K562 (cell line): ENCODE measurements at regions not wholly inside any gene's neighbourhood (a gene's known extent, or its start where the extent isn't known, plus 50 kb on each side); places are given as distances from the start of the nearest gene placed in this dataset.

Experiments used
- ATAC-seq: fragments of 200-7000 bp; cut with Tn5 transposase; 3 replicates; pipeline ENCODE4 v1.9.1; 2020; ENCODE audit warnings: moderate library complexity
- BruUV-seq: library from RNA; stranded (reverse); fragments of 400-500 nt; replicated peaks from 2 replicates; lab custom pipeline; 2021; lab: Mats Ljungman, UMichigan
- CTCF ChIA-PET: fragments of 300-600 bp; formaldehyde crosslinking; extraction: SDS; loops from one replicate; lab custom pipeline; 2021; ENCODE audit warnings: low intra/inter-chr PET ratio; lab: Yijun Ruan, JAX
- POLR2A ChIA-PET: fragments of 300-600, 350-650 bp; sonication (Branson Sonifier 250); formaldehyde crosslinking; extraction: SDS; loops from one replicate; lab custom pipeline; 2021; ENCODE audit warnings: antibody characterized with exemption, inconsistent platforms; lab: Yijun Ruan, JAX
- DNase-seq, 4 experiments: peaks; one replicate each; pipeline versions ENCODE4 v3.0.0 to v3.0.0-alpha.2; 2011 to 2018; ENCODE audit warnings: low spot score in 3 of 4, mixed read lengths in 3 of 4; ENCODE audit errors: extremely low read depth in 1 of 4
- FAIRE-seq: peaks from 2 replicates; lab custom pipeline; 2011; peaks lifted over from hg19 to GRCh38; lab: Jason Lieb, UNC
- H2AFZ ChIP-seq: 2 replicates; pipeline ENCODE4 v1.6.0; 2011; ENCODE audit warnings: low read depth, low read length, control low read depth, inconsistent platforms
- H3K27ac ChIP-seq: fragments of 200-600 bp; 3 replicates; pipeline ENCODE4 v1.8.0; 2011; ENCODE audit warnings: low read depth, mild to moderate bottlenecking, control low read depth, inconsistent platforms, low read length, moderate library complexity, mixed read lengths; ENCODE audit errors: extremely low read depth
- H3K27me3 ChIP-seq, 2 experiments: fragments of 300-600 bp in 1 of 2; 2 replicates in 1 of 2; 3 replicates in 1 of 2; pipeline versions ENCODE4 v1.6.0 to v1.8.0; 2011; ENCODE audit warnings: inconsistent platforms in 2 of 2, low read length in 2 of 2, mild to moderate bottlenecking in 1 of 2, mixed read lengths in 1 of 2, moderate library complexity in 1 of 2; ENCODE audit not compliant: control insufficient read depth in 2 of 2, insufficient read depth in 2 of 2
- H3K36me3 ChIP-seq: fragments of 300-600 bp; 3 replicates; pipeline ENCODE4 v1.8.0; 2011; ENCODE audit warnings: mild to moderate bottlenecking, low read length, inconsistent platforms; ENCODE audit not compliant: control insufficient read depth, insufficient read depth
- H3K4me1 ChIP-seq, 2 experiments: fragments of 200-600 bp in 1 of 2; replicated peaks in 1 of 2; 2 replicates in 1 of 2; 3 replicates in 1 of 2; pipeline versions ENCODE4 v1.5.1 to v1.8.0; 2011; ENCODE audit warnings: inconsistent platforms in 2 of 2, low read length in 2 of 2, mild to moderate bottlenecking in 1 of 2, mixed read lengths in 1 of 2, moderate library complexity in 1 of 2; ENCODE audit not compliant: control insufficient read depth in 2 of 2, insufficient read depth in 2 of 2
- H3K4me2 ChIP-seq: 2 replicates; pipeline ENCODE4 v1.6.1; 2011; ENCODE audit warnings: low read length, control low read depth, inconsistent platforms, mixed read lengths; ENCODE audit not compliant: insufficient read depth
- H3K4me3 ChIP-seq: fragments of 200-600 bp; sonication (generic), shearing (Covaris generic); 2 replicates; pipeline ENCODE4 v1.5.1; 2016; ENCODE audit warnings: control low read depth, inconsistent platforms
- H3K79me2 ChIP-seq: fragments of 200-600 bp; 3 replicates; pipeline ENCODE4 v1.8.0; 2011; ENCODE audit warnings: low read length, inconsistent platforms; ENCODE audit not compliant: control insufficient read depth, insufficient read depth
- H3K9ac ChIP-seq, 2 experiments: 2 replicates each; pipeline versions ENCODE4 v1.6.0 to v1.6.1; 2011; ENCODE audit warnings: low read depth in 2 of 2, low read length in 2 of 2, control low read depth in 1 of 2, inconsistent platforms in 1 of 2, mild to moderate bottlenecking in 1 of 2, mixed read lengths in 1 of 2; ENCODE audit not compliant: insufficient read depth in 1 of 2
- H3K9me1 ChIP-seq: one replicate; pipeline ENCODE4 v1.6.0; 2011; ENCODE audit warnings: inconsistent platforms, mild to moderate bottlenecking, low read length, moderate library complexity; ENCODE audit not compliant: control insufficient read depth, insufficient read depth
- H3K9me3 ChIP-seq: replicated peaks from 2 replicates; pipeline ENCODE4 v1.5.1; 2011; ENCODE audit warnings: low read depth, low read length, inconsistent platforms; ENCODE audit not compliant: control insufficient read depth, insufficient read depth
- H4K20me1 ChIP-seq: replicated peaks from 2 replicates; pipeline ENCODE4 v1.6.1; 2011; ENCODE audit warnings: low read length, inconsistent platforms, mixed read lengths; ENCODE audit not compliant: control insufficient read depth, insufficient read depth
- HDAC2 ChIP-seq: fragments of 450-650 bp; IDR thresholded peaks from 2 replicates; pipeline ENCODE4 v1.6.1; 2016; ENCODE audit warnings: mild to moderate bottlenecking
- MBD1 ChIP-seq: fragments of 250-450 bp; sonication (Bioruptor Pico); IDR thresholded peaks from 2 replicates; pipeline ENCODE4 v1.8.0; 2022; ENCODE audit warnings: inconsistent platforms
- NFXL1 ChIP-seq: fragments of 450-650 bp; formaldehyde crosslinking; IDR thresholded peaks from 2 replicates; pipeline ENCODE4 v1.4.0; 2021; ENCODE audit warnings: mild to moderate bottlenecking
- POLR3G ChIP-seq: IDR thresholded peaks from 2 replicates; pipeline ENCODE4 v1.6.1; 2011; ENCODE audit not compliant: insufficient read length, insufficient replicate concordance; ENCODE audit errors: extremely low read depth
- SLC30A9 ChIP-seq: fragments of 250-450 bp; sonication (Bioruptor Pico); IDR thresholded peaks from 2 replicates; pipeline ENCODE4 v1.8.0; 2022; ENCODE audit warnings: mild to moderate bottlenecking, moderate library complexity
- TAF15 ChIP-seq: fragments of 200-400 bp; formaldehyde crosslinking; IDR thresholded peaks from 2 replicates; pipeline ENCODE4 v1.6.1; 2017; ENCODE audit warnings: mild to moderate bottlenecking, low read depth, low read length, moderate library complexity
- TAF9B ChIP-seq: fragments of 450-650 bp; IDR thresholded peaks from 2 replicates; pipeline ENCODE4 v1.6.1; 2018; ENCODE audit warnings: mild to moderate bottlenecking; ENCODE audit not compliant: partially characterized antibody
- ZBTB34 ChIP-seq: fragments of 250-450 bp; sonication (Bioruptor Pico); IDR thresholded peaks from 2 replicates; pipeline ENCODE4 v1.8.0; 2021; ENCODE audit warnings: mild to moderate bottlenecking, moderate library complexity
- WGBS: fragments of 100-300 bp; shearing (Covaris generic); methylation state at CpG from one replicate; pipeline ENCODE4 v1.1.6; 2016; ENCODE audit warnings: low coverage, mixed read lengths; ENCODE audit not compliant: insufficient coverage; ENCODE audit errors: missing lambda C conversion rate; 5-methylcytosine and 5-hydroxymethylcytosine counted together
- in situ Hi-C: fragments of 300-500 bp; cut with MboI; formaldehyde crosslinking; loops from 4 replicates; pipeline ENCODE4 v1.15.0; 2018; ENCODE audit warnings: inconsistent platforms, mixed read lengths
- intact Hi-C: fragments of 100-400 bp; cut with micrococcal nuclease; formaldehyde crosslinking; loops from 2 replicates; pipeline ENCODE4 v1.14.2; 2022
- TF ChIP-seq, protein P1 (sequence below): fragments of 200-800 bp; sonication (Bioruptor generic); IDR thresholded peaks from 2 replicates; pipeline ENCODE4 v1.6.1; 2017; ENCODE audit warnings: missing genetic modification characterization, missing compliant biosample characterization

- Histone ChIP-seq H3K4me3 (no peak overlapping the region), H3K9me1 (no peaks in the 10 kb centered on the region), H3K36me3 (no peaks in the 10 kb centered on the region), H3K4me1 (peaks cover 0 to 12% of the 10 kb centered on the region in 2 experiments; a peak in 1 of 5 replicates), H3K27me3 (peaks cover 42 to 57% of the 10 kb centered on the region in 2 experiments), H4K20me1 (no peaks in the 10 kb centered on the region), H2AFZ (no peak overlapping the region), H3K9ac (no peak overlapping the region), H3K27ac (no peak overlapping the region), H3K79me2 (no peaks in the 10 kb centered on the region), H3K9me3 (no peaks in the 10 kb centered on the region), H3K4me2 (no peak overlapping the region)
- WGBS = under 1% methylated on average over 7 of the region's 7 CpGs
- ChIA-PET CTCF (no interaction called here), POLR2A (interaction anchor here (2.4 kb wide), 1 partner anchor 18 kb away, joined by 6 read pairs; no protein-coding TSS in a partner anchor)
- in situ Hi-C loops (no loop called here), intact Hi-C loops (no loop called here)
- no TSS peak for BruUV-seq
- no peak for DNase-seq
- no peak for FAIRE-seq
- TF ChIP-seq ZBTB34 (CRISPR knock-in tag) = no peak
- TF ChIP-seq POLR3G = no peak
- no peak for TF ChIP-seq TAF9B
- TF ChIP-seq NFXL1 (CRISPR knock-in tag) = no peak
- TF ChIP-seq TAF15 = no peak
- TF ChIP-seq, protein P1, sequence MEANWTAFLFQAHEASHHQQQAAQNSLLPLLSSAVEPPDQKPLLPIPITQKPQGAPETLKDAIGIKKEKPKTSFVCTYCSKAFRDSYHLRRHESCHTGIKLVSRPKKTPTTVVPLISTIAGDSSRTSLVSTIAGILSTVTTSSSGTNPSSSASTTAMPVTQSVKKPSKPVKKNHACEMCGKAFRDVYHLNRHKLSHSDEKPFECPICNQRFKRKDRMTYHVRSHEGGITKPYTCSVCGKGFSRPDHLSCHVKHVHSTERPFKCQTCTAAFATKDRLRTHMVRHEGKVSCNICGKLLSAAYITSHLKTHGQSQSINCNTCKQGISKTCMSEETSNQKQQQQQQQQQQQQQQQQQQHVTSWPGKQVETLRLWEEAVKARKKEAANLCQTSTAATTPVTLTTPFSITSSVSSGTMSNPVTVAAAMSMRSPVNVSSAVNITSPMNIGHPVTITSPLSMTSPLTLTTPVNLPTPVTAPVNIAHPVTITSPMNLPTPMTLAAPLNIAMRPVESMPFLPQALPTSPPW (CRISPR knock-in tag) = no peak
- TF ChIP-seq HDAC2 = no peak
- no peak for TF ChIP-seq MBD1
- no peak for TF ChIP-seq SLC30A9 (CRISPR knock-in tag)
- ATAC-seq = no peak
Observed at GRCh38 chr7:155163696-155164095, 93.6 kb downstream of the HTR5A start.
